Breast epithelium (tissue), 4 donors: ENCODE measurements at regions not wholly inside any gene's neighbourhood (a gene's known extent, or its start where the extent isn't known, plus 50 kb on each side); places are given as distances from the start of the nearest gene placed in this dataset.

Experiments used
- DNase-seq, 2 donors: peaks; one replicate each; pipeline ENCODE4 v3.0.0-alpha.2; 2019; ENCODE audit warnings: low spot score in 2 of 2
- H3K27ac ChIP-seq, 2 donors: fragments of 200-600 bp; sonication (generic) in 1 of 2; one replicate each; pipeline ENCODE4 v1.5.1; 2016 to 2019; ENCODE audit warnings: mild to moderate bottlenecking in 1 of 2
- H3K27me3 ChIP-seq, 2 donors: fragments of 200-600 bp; sonication (generic) in 1 of 2; one replicate each; pipeline versions ENCODE4 v1.5.1 to v1.6.0; 2017 to 2019; ENCODE audit warnings: control low read depth in 1 of 2, mild to moderate bottlenecking in 1 of 2
- H3K36me3 ChIP-seq: fragments of 200-600 bp; one replicate; pipeline ENCODE4 v1.5.1; 2019
- H3K4me1 ChIP-seq, 2 donors: fragments of 200-600 bp; sonication (generic); one replicate each; pipeline ENCODE4 v1.5.1; 2016 to 2019; ENCODE audit warnings: control low read depth in 1 of 2
- H3K4me3 ChIP-seq, 3 donors: fragments of 200-600 bp; sonication (generic); 1 replicate in 2 of 3; 2 replicates in 1 of 3; pipeline ENCODE4 v1.5.1; 2016 to 2019; ENCODE audit warnings: mild to moderate bottlenecking in 3 of 3, moderate library complexity in 2 of 3
- H3K9me3 ChIP-seq, 2 donors: fragments of 200-600 bp; sonication (generic) in 1 of 2; one replicate each; pipeline ENCODE4 v1.5.1; 2016 to 2019; ENCODE audit warnings: control low read depth in 1 of 2
- CTCF ChIP-seq, 3 donors: fragments of 450-650 bp; IDR thresholded peaks; one replicate each; pipeline ENCODE4 v1.5.1; 2016 to 2017; ENCODE audit warnings: antibody characterized with exemption in 3 of 3, mild to moderate bottlenecking in 3 of 3, moderate library complexity in 3 of 3
- POLR2A ChIP-seq: fragments of 450-650 bp; IDR thresholded peaks from one replicate; pipeline ENCODE4 v1.6.1; 2016; ENCODE audit warnings: antibody characterized with exemption, mild to moderate bottlenecking, moderate library complexity
- POLR2AphosphoS5 ChIP-seq, 3 donors: sonication (generic); formaldehyde crosslinking; IDR thresholded peaks; one replicate each; pipeline ENCODE4 v1.6.1; 2017; ENCODE audit warnings: antibody characterized with exemption in 3 of 3
- intact Hi-C: fragments of 100-400 bp; cut with DNase I; formaldehyde crosslinking; loops from one replicate; pipeline ENCODE4 v1.15.1; 2023; ENCODE audit warnings: low total_unique reads

- no peak overlapping the region for H3K4me3 ChIP-seq
- no peak for TF ChIP-seq POLR2A
- no peak for TF ChIP-seq CTCF (IDR thresholded peaks at IDR 0.05)
- TF ChIP-seq POLR2AphosphoS5 (IDR thresholded peaks at IDR 0.05): no peak
- DNase-seq: no peak
- H3K9me3 ChIP-seq: no peaks in the 10 kb centered on the region
- H3K4me1 ChIP-seq: no peaks in the 10 kb centered on the region
- no peak overlapping the region for H3K27ac ChIP-seq
- H3K36me3 ChIP-seq: no peaks in the 10 kb centered on the region
- H3K27me3 ChIP-seq: no peaks in the 10 kb centered on the region
- intact Hi-C loops: loop anchor here (5.0 kb wide), 1 partner anchor 66 kb away; no protein-coding TSS in a partner anchor
These were observed 84.3 kb downstream of the SPRY1 start for GRCh38 chr4:123480706-123481418.

GRCh38 chr4:123481717-123482116 is 85.1 kb downstream of the SPRY1 start:
- Histone ChIP-seq H3K36me3 (no peaks in the 10 kb centered on the region), H3K27ac (no peak overlapping the region), H3K4me1 (no peaks in the 10 kb centered on the region), H3K9me3 (no peaks in the 10 kb centered on the region), H3K27me3 (no peaks in the 10 kb centered on the region), H3K4me3 (no peak overlapping the region)
- DNase-seq: no peak
- intact Hi-C loops: loop anchor here (5.0 kb wide), 1 partner anchor 66 kb away; no protein-coding TSS in a partner anchor
- TF ChIP-seq CTCF (IDR thresholded peaks at IDR 0.05) (no peak), POLR2A (no peak), POLR2AphosphoS5 (IDR thresholded peaks at IDR 0.05) (no peak)

GRCh38 chr4:123484291-123484926 is 87.8 kb downstream of the SPRY1 start:
- no peaks in the 10 kb centered on the region for H3K4me1 ChIP-seq
- no peaks in the 10 kb centered on the region for H3K9me3 ChIP-seq
- no peak for DNase-seq
- intact Hi-C loops: loop anchor here (5.0 kb wide), 1 partner anchor 63 kb away; no protein-coding TSS in a partner anchor
- H3K36me3 ChIP-seq: no peaks in the 10 kb centered on the region
- H3K4me3 ChIP-seq: no peak overlapping the region
- H3K27ac ChIP-seq: no peak overlapping the region
- no peaks in the 10 kb centered on the region for H3K27me3 ChIP-seq
- TF ChIP-seq POLR2A (no peak), POLR2AphosphoS5 (IDR thresholded peaks at IDR 0.05) (no peak), CTCF (IDR thresholded peaks at IDR 0.05) (no peak)

GRCh38 chr4:123485601-123486000 is 89.0 kb downstream of the SPRY1 start:
- no peaks in the 10 kb centered on the region for H3K36me3 ChIP-seq
- H3K27me3 ChIP-seq: no peaks in the 10 kb centered on the region
- no peak overlapping the region for H3K4me3 ChIP-seq
- no peaks in the 10 kb centered on the region for H3K4me1 ChIP-seq
- H3K9me3 ChIP-seq: no peaks in the 10 kb centered on the region
- intact Hi-C loops: no loop called here
- DNase-seq: no peak
- TF ChIP-seq CTCF (IDR thresholded peaks at IDR 0.05) (no peak), POLR2A (no peak), POLR2AphosphoS5 (IDR thresholded peaks at IDR 0.05) (no peak)
- no peak overlapping the region for H3K27ac ChIP-seq

GRCh38 chr4:123488916-123489315 is 92.3 kb downstream of the SPRY1 start:
- Histone ChIP-seq H3K27me3 (no peaks in the 10 kb centered on the region), H3K9me3 (no peaks in the 10 kb centered on the region), H3K4me3 (no peak overlapping the region), H3K27ac (no peak overlapping the region), H3K36me3 (no peaks in the 10 kb centered on the region), H3K4me1 (no peaks in the 10 kb centered on the region)
- TF ChIP-seq POLR2A: no peak
- no peak for TF ChIP-seq CTCF (IDR thresholded peaks at IDR 0.05)
- no peak for TF ChIP-seq POLR2AphosphoS5 (IDR thresholded peaks at IDR 0.05)
- intact Hi-C loops: no loop called here
- no peak for DNase-seq
